Activated CD4-positive, alpha-beta memory T cell treated with anti-CD3 and anti-CD28 coated beads for 36 hours (primary cell): ENCODE measurements at regions not wholly inside any gene's neighbourhood (a gene's known extent, or its start where the extent isn't known, plus 50 kb on each side); places are given as distances from the start of the nearest gene placed in this dataset.

Source experiments
- microRNA-seq: library from miRNA; unstranded; fragments of <30 nt; microRNA quantifications from one replicate; pipeline ENCODE4 v1.2.0, GENCODE V29; 2022; ENCODE audit warnings: borderline number of aligned reads, borderline microRNAs expressed, borderline replicate concordance

Small RNAs in the stretch of these regions (microRNA-seq; reads per million reads assigned to microRNA genes)
- gene MIR3143 = 16.5 reads per million, percentile 42 among the genes with 10 or more reads in this experiment
